Lower leg skin (tissue), 4 donors: ENCODE measurements at regions not wholly inside any gene's neighbourhood (a gene's known extent, or its start where the extent isn't known, plus 50 kb on each side); places are given as distances from the start of the nearest gene placed in this dataset.

ENCODE experiments used
- DNase-seq, 2 donors: peaks; one replicate each; pipeline ENCODE4 v3.0.0-alpha.2; 2019; ENCODE audit warnings: low spot score in 2 of 2
- H3K4me3 ChIP-seq: fragments of 200-600 bp; sonication (generic); 2 replicates; pipeline ENCODE4 v1.5.1; 2017; ENCODE audit warnings: mild to moderate bottlenecking, low read depth; ENCODE audit not compliant: poor library complexity, severe bottlenecking
- CTCF ChIP-seq, 3 donors: fragments of 450-650 bp; IDR thresholded peaks; one replicate each; pipeline ENCODE4 v1.5.1; 2016; ENCODE audit warnings: antibody characterized with exemption in 3 of 3, mild to moderate bottlenecking in 3 of 3, moderate library complexity in 2 of 3
- POLR2A ChIP-seq, 2 donors: fragments of 450-650 bp; IDR thresholded peaks; one replicate each; pipeline ENCODE4 v1.6.1; 2016 to 2017; ENCODE audit warnings: antibody characterized with exemption in 2 of 2, mild to moderate bottlenecking in 1 of 2, moderate library complexity in 1 of 2
- WGBS, 2 donors: methylation state at CpG; one replicate each; pipeline ENCODE4 v1.1.5; 2018; 5-methylcytosine and 5-hydroxymethylcytosine counted together
- intact Hi-C: fragments of 100-400 bp; cut with DNase I; formaldehyde crosslinking; loops from one replicate; pipeline ENCODE4 v1.15.0; 2023; ENCODE audit warnings: low total_unique reads

GRCh38 chr2:6214471-6214870, 522.3 kb downstream of the SOX11 start:
- H3K4me3 ChIP-seq: no peak overlapping the region
- intact Hi-C loops: no loop called here
- no peak for DNase-seq
- TF ChIP-seq POLR2A (IDR thresholded peaks at IDR 0.05) (no peak), CTCF (IDR thresholded peaks at IDR 0.05) (no peak)
- 47 to 64% methylated on average over 6 of the region's 6 CpGs for WGBS, 2 donors

DNA sequence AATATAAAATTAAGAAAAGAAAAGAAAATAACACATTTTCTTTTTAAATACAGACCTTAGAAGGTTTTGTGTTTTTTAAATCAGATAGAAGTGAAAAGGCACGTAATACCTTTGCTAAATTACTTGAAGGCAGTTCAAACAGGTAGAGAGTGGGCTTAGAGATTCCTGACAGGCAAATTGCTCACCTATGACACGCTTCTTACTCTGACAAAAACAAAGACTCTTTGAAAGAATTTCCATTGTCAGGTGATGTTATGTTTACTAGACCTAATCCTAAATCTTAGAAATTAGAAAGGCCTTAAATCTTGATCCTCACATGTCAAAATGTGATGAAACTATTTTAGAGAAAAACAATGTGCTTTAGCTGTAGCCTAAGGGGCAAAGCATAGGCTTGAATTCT, 522.9 kb downstream of the SOX11 start:
- no peak overlapping the region for H3K4me3 ChIP-seq
- intact Hi-C loops: no loop called here
- no peak for DNase-seq
- WGBS, 2 donors: 76 to 78% methylated on average over 2 of the region's 2 CpGs
- TF ChIP-seq CTCF (IDR thresholded peaks at IDR 0.05) (no peak), POLR2A (IDR thresholded peaks at IDR 0.05) (no peak)

- TF ChIP-seq CTCF (IDR thresholded peaks at IDR 0.05): no peak
- TF ChIP-seq POLR2A (IDR thresholded peaks at IDR 0.05): no peak
- no peak overlapping the region for H3K4me3 ChIP-seq
- intact Hi-C loops: no loop called here
- WGBS, 2 donors: 87 to 91% methylated on average over 2 of the region's 2 CpGs
- DNase-seq: no peak
Observed at GRCh38 chr2:6216234-6216633, 524.0 kb downstream of the SOX11 start.

DNA sequence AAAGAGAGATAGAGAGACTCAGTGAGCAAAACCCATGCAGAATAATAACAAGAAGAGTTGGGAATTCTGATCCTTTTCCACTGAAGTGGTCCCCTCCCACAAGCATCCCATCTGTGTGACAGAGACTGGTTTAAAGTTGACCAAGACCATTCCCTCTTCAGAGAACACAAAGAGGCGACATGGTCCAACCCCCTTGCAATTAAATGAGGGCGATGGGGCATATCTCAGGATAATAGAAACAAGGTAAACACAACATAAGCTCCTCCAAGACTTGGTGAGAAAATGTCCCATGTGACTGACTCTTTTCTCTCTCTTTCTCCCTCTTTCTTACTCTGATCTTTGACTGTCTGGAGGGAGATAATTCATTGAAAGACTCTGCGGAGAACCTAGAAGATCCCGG, 526.7 kb downstream of the SOX11 start:
- TF ChIP-seq POLR2A (IDR thresholded peaks at IDR 0.05) (no peak), CTCF (IDR thresholded peaks at IDR 0.05) (no peak)
- intact Hi-C loops: no loop called here
- no peak for DNase-seq
- no peak overlapping the region for H3K4me3 ChIP-seq
- WGBS, 2 donors: 93 to 96% methylated on average over 4 of the region's 4 CpGs

DNA sequence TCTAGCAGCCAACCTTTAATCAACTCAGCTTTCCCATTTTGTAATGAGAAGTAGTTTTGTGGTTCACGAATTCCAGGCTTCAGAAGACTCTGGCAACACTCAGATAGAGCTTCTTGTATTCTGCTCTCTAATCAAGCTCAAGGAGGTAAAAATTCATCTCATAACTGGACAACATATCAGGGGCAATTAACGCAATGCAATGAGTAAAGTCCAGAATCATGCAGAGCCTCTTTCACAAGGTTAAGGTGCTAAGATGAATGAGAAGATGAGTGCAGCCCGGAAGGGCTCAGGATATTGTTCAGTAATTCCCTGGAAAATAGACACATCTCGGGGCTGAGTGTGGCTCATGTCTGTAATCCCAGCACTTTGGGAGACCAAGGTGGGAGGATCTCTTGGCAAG, 527.7 kb downstream of the SOX11 start:
- no peak overlapping the region for H3K4me3 ChIP-seq
- no peak for TF ChIP-seq CTCF (IDR thresholded peaks at IDR 0.05)
- no peak for TF ChIP-seq POLR2A (IDR thresholded peaks at IDR 0.05)
- intact Hi-C loops: no loop called here
- 86 to 91% methylated on average over 4 of the region's 4 CpGs for WGBS, 2 donors
- DNase-seq: no peak

- WGBS, 2 donors: 75 to 76% methylated on average over 4 of the region's 4 CpGs
- no peak for DNase-seq
- TF ChIP-seq POLR2A (IDR thresholded peaks at IDR 0.05) (no peak), CTCF (IDR thresholded peaks at IDR 0.05) (no peak)
- no peak overlapping the region for H3K4me3 ChIP-seq
- intact Hi-C loops: no loop called here
Observed at GRCh38 chr2:6222296-6222695, 530.1 kb downstream of the SOX11 start.
